ENCODE measurements at regions not wholly inside any gene's neighbourhood (a gene's known extent, or its start where the extent isn't known, plus 50 kb on each side); places are given as distances from the start of the nearest gene placed in this dataset.

- POLR2A ChIA-PET, result no interaction called here
- Histone ChIP-seq H3K36me3 (ENCODE audit: control insufficient read depth, insufficient read depth, low read length) (no peaks in the 10 kb centered on the region), H3K27me3 (ENCODE audit: control insufficient read depth, insufficient read depth, low read length) (peaks cover 1% of the 10 kb centered on the region; the same call in 1 of the 2 replicates), H3K4me3 (ENCODE audit: low read depth, low read length) (no peak overlapping the region)
- CTCF ChIA-PET, result interaction anchor here (1.7 kb wide), 1 partner anchor 12 kb away, joined by 4 read pairs; no protein-coding TSS in a partner anchor
- no peak for TF ChIP-seq CTCF (IDR thresholded peaks at IDR 0.05; ENCODE audit: insufficient read depth, low read depth, low read length)
- no peak for DNase-seq (ENCODE audit: low read depth)
Observed at GRCh38 chr10:42977032-42977416, 99.8 kb upstream of the RET start.

DNA sequence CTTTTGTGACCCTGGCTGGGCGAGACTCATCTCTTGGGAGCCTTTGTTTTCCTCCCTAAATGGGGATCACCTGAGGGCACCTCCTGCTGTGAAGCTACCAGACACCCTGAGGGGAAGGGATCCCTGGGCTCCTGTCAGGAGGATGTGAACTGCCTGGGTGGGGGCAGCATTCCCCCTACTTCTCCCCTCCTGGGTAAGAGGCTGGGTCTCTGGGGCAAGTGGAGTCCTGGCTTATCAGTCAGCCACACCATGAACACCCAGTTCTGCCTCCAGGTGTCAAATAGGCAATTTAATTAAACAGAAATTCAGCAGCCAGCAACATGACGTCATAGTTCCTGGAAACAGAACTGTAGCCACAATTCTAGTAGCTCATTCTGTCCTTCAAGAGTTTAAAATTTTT is 97.7 kb upstream of the RET start:
- no peak for TF ChIP-seq CTCF (IDR thresholded peaks at IDR 0.05; ENCODE audit: insufficient read depth, low read depth, low read length)

DNA sequence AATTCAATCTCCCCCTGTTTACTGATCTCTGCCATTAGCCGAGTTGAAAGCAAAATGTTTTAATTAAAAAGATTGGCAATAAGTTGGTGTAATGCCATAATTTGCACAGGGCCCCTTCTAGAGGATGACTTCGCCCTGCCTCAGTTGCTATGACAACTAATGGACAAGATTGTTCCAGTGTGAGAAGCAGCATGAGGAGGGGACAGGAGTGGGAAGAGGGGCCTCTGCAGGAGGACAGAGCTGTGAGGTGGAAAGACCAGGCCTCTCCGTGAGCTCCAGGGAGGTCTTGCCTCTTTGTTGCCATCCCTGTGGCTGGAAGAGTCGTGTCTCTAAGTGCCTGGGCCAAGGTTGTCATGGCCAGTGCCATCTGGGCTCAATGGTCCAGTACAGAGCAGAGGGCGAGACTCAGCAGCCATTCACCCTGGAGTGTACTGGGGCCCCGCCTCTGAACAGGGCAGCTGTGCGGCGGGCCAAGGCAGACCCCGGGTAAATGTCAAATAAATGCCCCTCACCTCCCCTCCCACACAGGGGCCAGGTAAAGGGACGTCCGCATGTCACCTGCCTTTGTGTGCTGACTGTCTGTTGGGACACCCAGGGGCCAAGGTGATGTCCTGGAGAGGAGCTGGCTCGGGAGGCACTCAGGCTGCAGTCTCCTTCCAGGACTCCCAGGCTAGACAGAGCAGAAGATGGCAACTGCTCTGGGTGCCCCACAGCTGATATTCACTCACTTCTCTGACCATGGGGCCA is 97.0 kb upstream of the RET start:
- ChIA-PET CTCF (no interaction called here), POLR2A (no interaction called here)
- no peaks in the 10 kb centered on the region for H3K36me3 ChIP-seq (ENCODE audit: control insufficient read depth, insufficient read depth, low read length)
- peaks cover 1% of the 10 kb centered on the region; the same call in 1 of the 2 replicates for H3K27me3 ChIP-seq (ENCODE audit: control insufficient read depth, insufficient read depth, low read length)
- no peak overlapping the region for H3K4me3 ChIP-seq (ENCODE audit: low read depth, low read length)
- TF ChIP-seq CTCF (IDR thresholded peaks at IDR 0.05; ENCODE audit: insufficient read depth, low read depth, low read length), result no peak
- DNase-seq (ENCODE audit: low read depth), result no peak

More for the DNA sequence above, 97.7 kb upstream of the RET start:
- ChIA-PET CTCF (no interaction called here), POLR2A (no interaction called here)
- H3K36me3 ChIP-seq (ENCODE audit: control insufficient read depth, insufficient read depth, low read length), result no peaks in the 10 kb centered on the region
- DNase-seq (ENCODE audit: low read depth), result no peak
- peaks cover 1% of the 10 kb centered on the region; the same call in 1 of the 2 replicates for H3K27me3 ChIP-seq (ENCODE audit: control insufficient read depth, insufficient read depth, low read length)
- no peak overlapping the region for H3K4me3 ChIP-seq (ENCODE audit: low read depth, low read length)

DNA sequence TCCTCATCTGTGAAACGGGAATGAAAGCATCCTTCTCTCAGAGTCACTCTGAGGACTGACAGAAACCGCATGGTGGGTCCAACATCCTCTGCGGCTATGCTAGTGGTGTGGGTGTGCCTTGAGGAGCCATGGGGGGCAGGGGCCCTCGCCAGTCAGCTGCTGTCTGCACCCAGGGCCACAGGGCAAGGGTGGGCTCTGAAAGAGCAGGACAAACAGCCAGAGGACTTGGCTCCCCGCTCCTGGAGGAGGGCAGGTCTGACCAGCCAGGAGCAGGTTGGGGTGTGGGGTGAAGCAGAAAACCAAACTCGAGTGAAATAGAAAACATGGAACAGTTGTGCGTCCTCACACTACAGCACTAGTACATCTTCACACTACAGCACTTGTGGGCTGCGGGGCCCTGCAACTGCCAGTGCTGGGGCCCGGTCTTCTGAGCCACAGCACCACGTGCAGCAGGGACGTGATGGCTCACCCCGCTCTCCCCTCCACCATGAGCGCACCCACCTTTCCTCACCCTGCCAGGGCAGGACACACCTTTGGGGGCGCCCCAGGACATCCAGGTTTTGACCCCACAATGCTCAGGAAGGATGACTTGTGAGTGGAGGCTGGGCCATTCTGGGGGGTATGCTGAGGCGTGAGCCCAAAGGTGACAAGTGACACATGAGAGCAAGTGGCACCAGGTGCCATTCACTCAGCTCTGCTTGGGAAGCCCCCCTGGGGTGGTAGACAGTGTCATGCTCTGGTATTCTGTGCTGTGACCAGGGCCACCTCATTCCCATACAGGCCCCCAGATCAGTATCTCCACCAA is 96.1 kb upstream of the RET start:
- no peak for TF ChIP-seq CTCF (IDR thresholded peaks at IDR 0.05; ENCODE audit: insufficient read depth, low read depth, low read length)
- DNase-seq (ENCODE audit: low read depth), result no peak
- CTCF ChIA-PET, result no interaction called here

More for the DNA sequence above, 96.1 kb upstream of the RET start:
- POLR2A ChIA-PET, result no interaction called here
- Histone ChIP-seq H3K4me3 (ENCODE audit: low read depth, low read length) (no peak overlapping the region), H3K27me3 (ENCODE audit: control insufficient read depth, insufficient read depth, low read length) (no peaks in the 10 kb centered on the region; the same call in 1 of the 2 replicates), H3K36me3 (ENCODE audit: control insufficient read depth, insufficient read depth, low read length) (no peaks in the 10 kb centered on the region)

Data from BJ (cell line).